Neural progenitor cell (in vitro differentiated cells): ENCODE measurements at regions not wholly inside any gene's neighbourhood (a gene's known extent, or its start where the extent isn't known, plus 50 kb on each side); places are given as distances from the start of the nearest gene placed in this dataset.
A peak's percentile ranks its signal among the peaks of the same experiment; 100 is the strongest.

Experiments used
- DNase-seq: peaks from one replicate; pipeline ENCODE4 v3.0.0-alpha.2; 2016; ENCODE audit warnings: low spot score
- H2AFZ ChIP-seq: fragments of 200-600 bp; sonication (generic); replicated peaks from 2 replicates; pipeline ENCODE4 v1.6.1; 2016; ENCODE audit warnings: antibody characterized with exemption
- H3F3A ChIP-seq: fragments of 200-600 bp; sonication (generic); 2 replicates; pipeline ENCODE4 v1.6.1; 2016; ENCODE audit warnings: antibody characterized with exemption, low read depth
- H3K27ac ChIP-seq: fragments of 200-600 bp; sonication (generic); 2 replicates; pipeline ENCODE4 v1.5.1; 2016; ENCODE audit warnings: mild to moderate bottlenecking
- H3K27me3 ChIP-seq: fragments of 200-600 bp; sonication (generic); 2 replicates; pipeline ENCODE4 v1.6.1; 2016; ENCODE audit warnings: mild to moderate bottlenecking, moderate library complexity
- H3K36me3 ChIP-seq: fragments of 200-600 bp; sonication (generic); 2 replicates; pipeline ENCODE4 v1.5.1; 2016
- H3K4me1 ChIP-seq: fragments of 200-600 bp; sonication (generic); 2 replicates; pipeline ENCODE4 v1.6.1; 2016; ENCODE audit warnings: mixed run types
- H3K4me2 ChIP-seq: fragments of 200-600 bp; sonication (generic); 2 replicates; pipeline ENCODE4 v1.6.1; 2016
- H3K4me3 ChIP-seq: fragments of 200-600 bp; sonication (generic); 2 replicates; pipeline ENCODE4 v1.5.1; 2016
- H3K79me2 ChIP-seq: fragments of 200-600 bp; sonication (generic); 2 replicates; pipeline ENCODE4 v1.6.1; 2016; ENCODE audit warnings: low read depth
- H3K9ac ChIP-seq: fragments of 200-600 bp; sonication (generic); 2 replicates; pipeline ENCODE4 v1.6.1; 2016
- H3K9me3 ChIP-seq: fragments of 200-600 bp; sonication (generic); 2 replicates; pipeline ENCODE4 v1.5.1; 2016; ENCODE audit warnings: low read depth
- H4K20me1 ChIP-seq: fragments of 200-600 bp; sonication (generic); 2 replicates; pipeline ENCODE4 v1.6.1; 2016; ENCODE audit warnings: low read depth
- H3K27ac Mint-ChIP-seq: 3 replicates; pipeline ENCODE4 v1.8.0; 2021; ENCODE audit warnings: mixed read lengths
- H3K27me3 Mint-ChIP-seq: 2 replicates; pipeline ENCODE4 v1.8.0; 2022; ENCODE audit warnings: low read depth, mild to moderate bottlenecking, inconsistent platforms, moderate library complexity, mixed read lengths; ENCODE audit not compliant: insufficient read depth
- H3K36me3 Mint-ChIP-seq: 3 replicates; pipeline ENCODE4 v1.8.0; 2021; ENCODE audit warnings: mixed read lengths
- H3K4me1 Mint-ChIP-seq: 3 replicates; pipeline ENCODE4 v1.8.0; 2021; ENCODE audit warnings: mixed read lengths
- H3K4me3 Mint-ChIP-seq: 3 replicates; pipeline ENCODE4 v1.8.0; 2021; ENCODE audit warnings: mild to moderate bottlenecking, moderate library complexity, mixed read lengths
- H3K9me3 Mint-ChIP-seq: 3 replicates; pipeline ENCODE4 v1.8.0; 2020; ENCODE audit warnings: mixed read lengths
- CTCF ChIP-seq: fragments of 200-600 bp; sonication (generic); IDR thresholded peaks from 2 replicates; pipeline ENCODE4 v1.5.1; 2017; ENCODE audit warnings: antibody characterized with exemption, mild to moderate bottlenecking
- EZH2 ChIP-seq: fragments of 200-600 bp; sonication (generic); IDR thresholded peaks from 2 replicates; pipeline ENCODE4 v1.6.1; 2017; ENCODE audit warnings: antibody characterized with exemption, mild to moderate bottlenecking, moderate library complexity
- EZH2phosphoT487 ChIP-seq: fragments of 200-600 bp; sonication (generic); IDR thresholded peaks from 2 replicates; pipeline ENCODE4 v1.6.1; 2017; ENCODE audit warnings: antibody characterized with exemption

GRCh38 chr14:29376237-29376636 is 551.4 kb downstream of the PRKD1 start:
- H2AFZ ChIP-seq = peak overlapping the region; percentile 36
- H3F3A ChIP-seq = no peaks in the 10 kb centered on the region
- H3K9ac ChIP-seq = no peak overlapping the region
- no peaks in the 10 kb centered on the region for H3K36me3 Mint-ChIP-seq
- DNase-seq = no peak
- TF ChIP-seq EZH2 (no peak), CTCF (no peak), EZH2phosphoT487 (no peak)
- no peak overlapping the region for H3K27ac ChIP-seq
- H3K4me1 ChIP-seq = peaks cover 7% of the 10 kb centered on the region
- H3K9me3 Mint-ChIP-seq = no peaks in the 10 kb centered on the region
- peaks cover 17% of the 10 kb centered on the region for H3K4me1 Mint-ChIP-seq
- no peaks in the 10 kb centered on the region for H3K36me3 ChIP-seq
- no peak overlapping the region for H3K4me2 ChIP-seq
- no peak overlapping the region for H3K4me3 Mint-ChIP-seq
- peaks cover 5% of the 10 kb centered on the region for H3K9me3 ChIP-seq
- no peak overlapping the region for H3K4me3 ChIP-seq
- peaks cover 3% of the 10 kb centered on the region for H3K27me3 Mint-ChIP-seq
- H3K27ac Mint-ChIP-seq = no peak overlapping the region
- H4K20me1 ChIP-seq = no peaks in the 10 kb centered on the region
- no peaks in the 10 kb centered on the region for H3K27me3 ChIP-seq
- no peaks in the 10 kb centered on the region for H3K79me2 ChIP-seq

- no peaks in the 10 kb centered on the region for H3K36me3 ChIP-seq
- DNase-seq = no peak
- no peak overlapping the region for H3K9ac ChIP-seq
- H3K9me3 Mint-ChIP-seq = no peaks in the 10 kb centered on the region
- H4K20me1 ChIP-seq = no peaks in the 10 kb centered on the region
- TF ChIP-seq EZH2 (no peak), CTCF (no peak), EZH2phosphoT487 (no peak)
- H3K4me1 ChIP-seq = peaks cover 42% of the 10 kb centered on the region
- peaks cover 15% of the 10 kb centered on the region for H3K4me1 Mint-ChIP-seq
- no peak overlapping the region for H3K27ac Mint-ChIP-seq
- H2AFZ ChIP-seq = no peak overlapping the region
- no peak overlapping the region for H3K4me2 ChIP-seq
- H3K36me3 Mint-ChIP-seq = no peaks in the 10 kb centered on the region
- H3K9me3 ChIP-seq = peaks cover 5% of the 10 kb centered on the region
- H3K4me3 Mint-ChIP-seq = no peak overlapping the region
- H3K27me3 ChIP-seq = no peaks in the 10 kb centered on the region
- peaks cover 4% of the 10 kb centered on the region for H3F3A ChIP-seq
- no peaks in the 10 kb centered on the region for H3K79me2 ChIP-seq
- H3K27ac ChIP-seq = no peak overlapping the region
- no peak overlapping the region for H3K4me3 ChIP-seq
- H3K27me3 Mint-ChIP-seq = peaks cover 2% of the 10 kb centered on the region
These were observed 546.8 kb downstream of the PRKD1 start for GRCh38 chr14:29380826-29381225.

- H3K4me3 ChIP-seq = no peak overlapping the region
- H3K79me2 ChIP-seq = no peaks in the 10 kb centered on the region
- no peak overlapping the region for H3K9ac ChIP-seq
- H2AFZ ChIP-seq = no peak overlapping the region
- H3K27ac Mint-ChIP-seq = no peak overlapping the region
- no peaks in the 10 kb centered on the region for H3K36me3 ChIP-seq
- H3K9me3 Mint-ChIP-seq = no peaks in the 10 kb centered on the region
- no peaks in the 10 kb centered on the region for H3K27me3 Mint-ChIP-seq
- H3K9me3 ChIP-seq = no peaks in the 10 kb centered on the region
- no peaks in the 10 kb centered on the region for H3K27me3 ChIP-seq
- H3K4me1 Mint-ChIP-seq = peaks cover 47% of the 10 kb centered on the region
- no peak for TF ChIP-seq EZH2
- no peak for TF ChIP-seq EZH2phosphoT487
- TF ChIP-seq CTCF = no peak
- H3K36me3 Mint-ChIP-seq = no peaks in the 10 kb centered on the region
- H3K4me2 ChIP-seq = no peak overlapping the region
- H3K4me3 Mint-ChIP-seq = no peak overlapping the region
- no peaks in the 10 kb centered on the region for H4K20me1 ChIP-seq
- peaks cover 62% of the 10 kb centered on the region for H3K4me1 ChIP-seq
- peaks cover 29% of the 10 kb centered on the region for H3F3A ChIP-seq
- no peak overlapping the region for H3K27ac ChIP-seq
- no peak for DNase-seq
These were observed 539.1 kb downstream of the PRKD1 start for GRCh38 chr14:29388571-29388970.
